Spinal cord (tissue), 9 donors: ENCODE measurements at regions not wholly inside any gene's neighbourhood (a gene's known extent, or its start where the extent isn't known, plus 50 kb on each side); places are given as distances from the start of the nearest gene placed in this dataset.
A peak's percentile ranks its signal among the peaks of the same experiment; 100 is the strongest.

Experiments used
- DNase-seq, 6 donors: peaks; one replicate each; pipeline versions ENCODE4 v3.0.0 to v3.0.0-alpha.2; 2013 to 2015; ENCODE audit warnings: low spot score in 6 of 6, low read depth in 4 of 6
- H3K27ac ChIP-seq: one replicate; pipeline ENCODE4 v1.5.1; 2013; ENCODE audit warnings: low read depth, low read length, control low read depth
- H3K27me3 ChIP-seq: one replicate; pipeline ENCODE4 v1.6.1; 2013; ENCODE audit warnings: low read length; ENCODE audit not compliant: control insufficient read depth, insufficient read depth
- H3K36me3 ChIP-seq: one replicate; pipeline ENCODE4 v1.6.1; 2013; ENCODE audit warnings: low read length; ENCODE audit not compliant: control insufficient read depth, insufficient read depth
- H3K4me1 ChIP-seq: one replicate; pipeline ENCODE4 v1.6.1; 2013; ENCODE audit warnings: low read length; ENCODE audit not compliant: control insufficient read depth, insufficient read depth
- H3K4me3 ChIP-seq: one replicate; pipeline ENCODE4 v1.5.1; 2013; ENCODE audit warnings: low read depth, low read length, control low read depth
- H3K9me3 ChIP-seq: one replicate; pipeline ENCODE4 v1.6.1; 2013; ENCODE audit warnings: low read length; ENCODE audit not compliant: control insufficient read depth, insufficient read depth
- WGBS: methylation state at CpG from one replicate; pipeline ENCODE4 v1.1.5; 2013; ENCODE audit warnings: missing lambda C conversion rate; ENCODE audit not compliant: insufficient coverage; 5-methylcytosine and 5-hydroxymethylcytosine counted together
- donor health status: healthy.

DNA sequence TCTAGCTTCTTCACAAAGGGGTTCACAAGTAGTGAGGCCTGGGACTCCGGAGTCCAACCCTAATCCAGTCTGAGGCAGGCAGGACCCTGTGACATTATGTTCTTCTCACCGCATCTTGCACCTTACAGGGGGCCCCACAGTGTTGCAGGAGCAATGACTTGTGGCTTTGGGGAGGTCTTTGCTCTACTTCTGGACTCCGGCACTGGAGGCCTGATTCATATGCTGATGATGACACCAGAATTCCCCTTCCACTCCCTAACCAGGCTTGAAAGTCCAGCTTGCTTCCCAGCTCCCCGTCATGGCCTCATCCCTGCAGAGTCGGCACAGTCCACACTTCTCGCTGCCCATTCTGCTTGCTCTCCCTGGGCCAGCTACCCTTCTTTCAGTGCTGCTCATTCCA is 96.3 kb upstream of the SLC44A3 start:
- 89% methylated on average over 6 of the region's 6 CpGs for WGBS
- no peak for DNase-seq
- Histone ChIP-seq H3K36me3 (no peaks in the 10 kb centered on the region), H3K27ac (no peak overlapping the region), H3K4me3 (no peak overlapping the region), H3K27me3 (no peaks in the 10 kb centered on the region), H3K9me3 (no peaks in the 10 kb centered on the region), H3K4me1 (peaks cover 3% of the 10 kb centered on the region)

DNA sequence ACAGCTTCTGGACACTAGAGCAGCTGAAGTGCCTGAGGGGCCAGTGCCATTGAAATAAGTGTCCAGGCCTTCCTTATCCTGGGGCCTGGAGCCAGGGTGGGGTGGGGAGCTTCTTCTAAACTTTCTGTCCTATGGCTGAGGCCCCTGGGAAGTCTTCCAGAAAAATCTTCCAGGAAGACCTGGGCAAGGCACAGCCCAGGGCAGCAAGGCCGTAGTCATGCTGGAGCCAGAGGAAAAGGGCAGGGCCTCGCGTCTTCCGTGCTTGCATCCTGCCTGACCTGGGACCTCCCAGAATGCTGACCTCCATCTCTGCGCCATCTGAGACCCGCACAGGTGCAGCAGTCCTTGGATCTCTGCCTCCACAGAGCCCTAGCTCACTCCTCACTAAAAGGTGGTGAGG is 96.7 kb upstream of the SLC44A3 start:
- Histone ChIP-seq H3K4me1 (peaks cover 3% of the 10 kb centered on the region), H3K27me3 (no peaks in the 10 kb centered on the region), H3K36me3 (no peaks in the 10 kb centered on the region), H3K9me3 (no peaks in the 10 kb centered on the region), H3K4me3 (no peak overlapping the region), H3K27ac (no peak overlapping the region)
- 81% methylated on average over 6 of the region's 6 CpGs for WGBS
- DNase-seq = no peak

DNA sequence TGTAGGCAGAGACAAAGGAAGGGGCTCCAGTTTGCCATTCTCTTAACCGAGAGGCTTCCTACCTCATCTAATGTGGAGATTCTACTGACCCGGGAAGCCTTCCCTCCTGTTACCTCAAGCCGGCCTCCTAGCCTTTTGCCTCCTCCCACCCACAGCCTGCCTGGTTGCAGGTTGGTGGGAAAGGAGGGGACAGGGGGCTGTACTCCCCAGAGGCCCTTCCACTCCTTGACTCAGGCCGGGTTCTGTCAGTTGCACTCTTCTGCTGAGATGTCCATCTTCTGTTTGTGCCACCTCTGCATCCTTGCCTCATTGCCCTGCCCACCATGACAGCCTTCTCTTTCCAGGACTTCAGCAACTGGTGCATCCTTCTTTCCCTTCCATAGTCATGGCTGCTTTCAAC is 98.0 kb upstream of the SLC44A3 start:
- Histone ChIP-seq H3K4me1 (no peaks in the 10 kb centered on the region), H3K27ac (no peak overlapping the region), H3K27me3 (no peaks in the 10 kb centered on the region), H3K36me3 (no peaks in the 10 kb centered on the region), H3K9me3 (no peaks in the 10 kb centered on the region), H3K4me3 (no peak overlapping the region)
- DNase-seq = no peak
- WGBS = 100% methylated on average over 1 of the region's 4 CpGs

DNA sequence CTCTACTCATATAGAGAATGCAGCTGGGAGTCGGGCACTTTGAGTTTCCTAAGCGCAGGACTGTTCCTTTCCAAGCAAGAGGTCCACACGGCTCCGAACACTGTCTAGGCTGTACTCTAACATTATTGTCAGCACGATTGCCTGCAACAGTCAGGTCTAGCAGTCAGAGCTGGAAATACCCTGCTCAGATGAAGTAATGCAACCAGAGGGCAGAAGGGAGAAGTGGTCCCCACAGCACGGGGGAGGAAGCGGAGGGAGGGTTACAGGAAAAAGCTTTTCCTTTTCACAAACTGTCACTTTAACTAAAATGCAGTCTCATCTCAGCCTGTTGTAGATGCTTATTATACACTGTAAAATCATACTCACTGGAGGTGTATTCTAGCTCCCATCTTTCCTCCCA is 98.9 kb upstream of the SLC44A3 start:
- H3K4me1 ChIP-seq = no peaks in the 10 kb centered on the region
- 95% methylated on average over 5 of the region's 7 CpGs for WGBS
- no peaks in the 10 kb centered on the region for H3K9me3 ChIP-seq

DNA sequence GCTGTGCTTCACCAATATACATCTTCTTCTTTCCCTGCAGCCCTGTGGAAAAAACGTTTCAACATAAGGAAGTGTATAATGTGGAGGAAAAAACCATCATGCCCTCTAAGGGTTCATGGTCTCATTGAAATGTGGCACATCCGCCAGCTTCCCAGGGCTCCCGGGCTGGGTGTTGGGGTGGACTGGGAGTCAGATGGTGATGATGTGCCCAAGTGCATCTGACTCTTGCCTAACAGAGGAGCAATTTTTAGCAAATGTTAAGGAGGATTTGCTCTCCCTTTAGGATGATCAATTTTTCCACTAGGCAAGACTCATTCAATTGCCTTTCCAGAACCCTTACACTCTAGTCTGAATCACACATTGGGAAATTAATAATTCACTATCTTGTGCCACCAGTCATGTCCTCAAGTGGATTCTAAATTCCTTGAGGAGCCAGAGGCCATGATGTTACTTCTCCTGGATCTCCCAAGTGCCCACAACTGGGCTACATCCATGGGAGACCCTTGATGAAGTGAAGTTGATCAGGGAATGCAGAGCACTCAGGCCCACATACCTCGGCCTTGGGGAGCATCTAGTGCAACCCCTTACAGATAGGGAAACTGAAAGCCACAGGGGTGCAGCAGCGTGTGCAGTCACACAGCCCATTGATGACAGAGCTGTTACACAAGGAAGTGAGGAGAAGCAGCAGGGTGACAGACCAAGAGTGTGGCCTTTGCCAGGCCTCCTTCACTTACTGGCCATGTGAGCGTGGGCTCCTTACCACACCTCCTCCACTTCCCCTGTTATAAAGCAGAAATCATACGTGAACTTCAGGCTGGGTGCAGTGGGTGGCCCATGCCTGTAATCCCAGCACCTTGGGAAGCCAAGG is 100.0 kb upstream of the SLC44A3 start:
- Histone ChIP-seq H3K36me3 (no peaks in the 10 kb centered on the region), H3K27ac (no peak overlapping the region), H3K4me3 (no peak overlapping the region), H3K9me3 (no peaks in the 10 kb centered on the region), H3K27me3 (no peaks in the 10 kb centered on the region), H3K4me1 (no peaks in the 10 kb centered on the region)
- 85% methylated on average over 6 of the region's 7 CpGs for WGBS
- no peak for DNase-seq

More for the DNA sequence above, 98.9 kb upstream of the SLC44A3 start:
- DNase-seq = no peak
- Histone ChIP-seq H3K36me3 (no peaks in the 10 kb centered on the region), H3K27ac (no peak overlapping the region), H3K4me3 (no peak overlapping the region), H3K27me3 (no peaks in the 10 kb centered on the region)

DNA sequence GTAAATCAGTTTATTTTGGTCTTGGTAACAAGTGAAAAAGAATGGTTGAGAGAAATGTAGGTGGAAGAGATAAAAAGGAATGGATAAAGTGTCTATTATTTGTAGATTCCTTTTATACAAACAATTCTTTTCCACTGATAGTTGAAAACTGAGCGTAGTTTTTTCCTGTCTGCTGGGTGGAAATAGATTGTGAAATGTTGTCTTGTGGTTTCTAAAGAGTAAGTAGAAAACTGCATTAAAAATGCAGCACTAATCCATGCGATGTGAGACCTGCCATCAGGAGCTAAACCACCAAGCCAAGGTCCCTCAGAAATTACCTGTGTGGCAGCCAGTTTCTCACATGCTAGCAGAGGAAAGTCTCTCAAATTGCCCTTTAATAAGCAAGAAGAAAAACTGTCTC is 103.2 kb upstream of the SLC44A3 start:
- 90% methylated on average over 1 of the region's 2 CpGs for WGBS
- H3K4me3 ChIP-seq = no peak overlapping the region
- H3K36me3 ChIP-seq = no peaks in the 10 kb centered on the region

DNA sequence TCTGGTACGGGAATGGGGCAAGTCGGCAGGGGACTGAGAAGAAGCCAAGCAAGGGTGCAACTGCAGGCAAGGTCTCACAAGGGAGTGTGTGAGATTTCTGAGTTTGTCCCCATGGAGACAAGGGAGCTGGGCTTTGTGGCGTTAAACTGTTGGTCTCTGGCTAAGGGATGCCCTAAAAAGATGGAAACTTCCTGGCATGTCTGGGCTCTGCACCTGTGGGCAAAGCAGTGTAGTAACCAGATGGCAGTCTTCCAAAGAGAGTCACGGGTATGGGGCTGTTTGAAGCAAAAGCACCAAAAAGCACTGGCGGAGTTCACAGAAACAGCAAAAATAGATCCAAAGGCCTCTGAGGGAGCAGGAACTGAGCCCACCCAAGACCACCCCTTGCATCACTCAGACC is 104.8 kb upstream of the SLC44A3 start:
- no peaks in the 10 kb centered on the region for H3K27me3 ChIP-seq
- H3K4me1 ChIP-seq = peaks cover 3% of the 10 kb centered on the region
- WGBS = 72% methylated on average over 5 of the region's 5 CpGs
- H3K36me3 ChIP-seq = no peaks in the 10 kb centered on the region
- H3K9me3 ChIP-seq = no peaks in the 10 kb centered on the region
- DNase-seq = no peak
- no peak overlapping the region for H3K27ac ChIP-seq
- H3K4me3 ChIP-seq = no peak overlapping the region

More for the DNA sequence above, 103.2 kb upstream of the SLC44A3 start:
- no peak for DNase-seq
- Histone ChIP-seq H3K9me3 (no peaks in the 10 kb centered on the region), H3K4me1 (peaks cover 3% of the 10 kb centered on the region), H3K27me3 (no peaks in the 10 kb centered on the region), H3K27ac (no peak overlapping the region)

DNA sequence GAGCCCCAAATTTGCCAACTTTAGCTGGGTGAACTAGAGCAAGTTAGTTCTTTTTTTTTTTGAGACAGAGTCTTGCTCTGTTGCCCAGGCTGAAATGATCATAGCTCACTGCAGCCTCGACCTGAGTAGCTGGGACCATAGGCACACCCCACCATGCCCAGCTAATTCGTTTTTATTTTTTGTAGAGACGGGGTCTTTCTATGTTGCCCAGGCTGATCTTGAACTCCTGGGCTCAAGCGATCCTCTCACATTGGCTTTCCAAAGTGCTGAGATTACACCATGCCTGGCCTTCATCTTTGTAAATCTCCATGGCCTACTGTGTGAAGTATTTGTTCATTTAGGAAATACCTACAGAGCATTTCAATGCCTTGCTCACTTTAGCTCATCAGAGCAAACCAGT is 105.6 kb upstream of the SLC44A3 start:
- WGBS = 84% methylated on average over 2 of the region's 4 CpGs
- Histone ChIP-seq H3K36me3 (no peaks in the 10 kb centered on the region), H3K27ac (no peak overlapping the region), H3K4me1 (peaks cover 3% of the 10 kb centered on the region), H3K9me3 (no peaks in the 10 kb centered on the region), H3K27me3 (no peaks in the 10 kb centered on the region), H3K4me3 (no peak overlapping the region)
- DNase-seq = no peak

DNA sequence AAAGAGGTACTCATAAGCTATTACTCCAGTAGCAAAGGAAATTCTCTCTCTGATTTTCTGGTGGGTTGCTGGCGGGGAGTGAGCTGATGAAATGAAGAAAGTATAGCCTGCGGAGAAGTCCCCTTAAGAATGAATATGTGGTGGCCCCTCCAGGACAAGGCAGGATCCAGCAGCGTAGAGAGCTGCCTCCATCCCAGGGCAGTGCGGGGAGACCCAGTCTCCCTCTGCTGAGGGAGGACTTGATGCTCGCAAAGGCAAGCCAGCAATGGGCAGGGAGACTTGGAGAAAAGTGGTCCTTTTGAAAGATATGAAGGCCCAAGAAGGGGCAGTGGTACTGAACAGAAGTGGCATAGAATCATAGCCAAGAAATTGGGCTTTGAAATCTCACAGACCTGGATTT is 106.0 kb upstream of the SLC44A3 start:
- Histone ChIP-seq H3K36me3 (no peaks in the 10 kb centered on the region), H3K4me3 (no peak overlapping the region), H3K4me1 (peaks cover 3% of the 10 kb centered on the region), H3K27me3 (no peaks in the 10 kb centered on the region), H3K27ac (peak overlapping the region; percentile 20), H3K9me3 (no peaks in the 10 kb centered on the region)
- WGBS = 85% methylated on average over 4 of the region's 5 CpGs
- DNase-seq = no peak

DNA sequence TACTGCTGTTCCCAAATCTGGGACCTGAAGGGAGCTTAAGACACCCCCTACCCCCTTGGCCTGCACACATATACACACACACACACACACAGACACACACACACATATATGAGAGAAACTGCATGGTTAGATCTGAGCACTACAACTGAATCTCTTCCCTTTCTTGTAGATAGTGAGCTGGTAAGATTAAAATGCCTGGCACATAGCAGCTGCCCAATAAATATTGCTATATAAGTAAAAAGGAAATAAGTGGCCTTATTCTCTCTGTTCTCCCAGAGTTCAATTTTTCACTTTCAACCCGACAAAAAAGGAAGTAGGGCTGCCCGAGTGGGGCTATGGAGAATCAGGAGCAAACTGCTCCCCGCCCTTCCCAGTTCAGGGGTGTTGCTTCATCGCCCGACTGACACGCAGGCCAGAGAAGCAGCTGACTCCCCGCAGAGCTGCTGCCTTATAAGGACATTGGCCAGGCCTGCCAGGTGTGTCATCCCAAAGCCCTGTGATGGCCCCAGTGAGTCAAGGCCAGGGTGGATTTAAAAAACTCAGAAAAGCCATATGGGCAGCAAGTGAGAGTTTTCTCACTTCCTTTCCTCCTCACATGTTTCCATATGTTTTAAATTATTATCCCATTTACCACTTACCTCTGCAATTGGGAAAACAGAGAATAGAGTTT is 106.5 kb upstream of the SLC44A3 start:
- H3K27me3 ChIP-seq = no peaks in the 10 kb centered on the region
- peak in 1 of 6 donors; percentile 26 for DNase-seq
- WGBS = 46% methylated on average over 6 of the region's 7 CpGs
- H3K4me3 ChIP-seq = no peak overlapping the region
- H3K36me3 ChIP-seq = no peaks in the 10 kb centered on the region
- peaks cover 3% of the 10 kb centered on the region for H3K4me1 ChIP-seq
- H3K9me3 ChIP-seq = no peaks in the 10 kb centered on the region
- H3K27ac ChIP-seq = peak overlapping the region; percentile 20
